HG03280 (cell line): ENCODE measurements at regions not wholly inside any gene's neighbourhood (a gene's known extent, or its start where the extent isn't known, plus 50 kb on each side); places are given as distances from the start of the nearest gene placed in this dataset.

Experiments
- ATAC-seq: cut with Tn5 transposase; IDR thresholded peaks from one replicate; pipeline ENCODE4 v1.9.1; 2021; ENCODE audit warnings: mild to moderate bottlenecking, moderate library complexity; ENCODE audit not compliant: unreplicated experiment

- ATAC-seq = no peak
Measured at GRCh38 chr14:101224356-101225156, 321.0 kb upstream of the RTL1 start.

- no peak for ATAC-seq
Measured at GRCh38 chr14:101225157-101226152, 321.9 kb upstream of the RTL1 start.

GRCh38 chr14:101226265-101226602, 322.7 kb upstream of the RTL1 start:
- no peak for ATAC-seq

GRCh38 chr14:101226603-101227425, 323.3 kb upstream of the RTL1 start:
- ATAC-seq = no peak

GRCh38 chr14:101227611-101228594, 324.4 kb upstream of the RTL1 start:
- no peak for ATAC-seq

- ATAC-seq = no peak
Measured at GRCh38 chr14:101228949-101229541, 325.5 kb upstream of the RTL1 start.

- no peak for ATAC-seq
Measured at GRCh38 chr14:101229666-101230065, 326.1 kb upstream of the RTL1 start.

- no peak for ATAC-seq
Measured at GRCh38 chr14:101230161-101230850, 326.8 kb upstream of the RTL1 start.

- ATAC-seq = no peak
Measured at GRCh38 chr14:101230851-101231550, 327.5 kb upstream of the RTL1 start.

GRCh38 chr14:101231828-101232227, 328.3 kb upstream of the RTL1 start:
- ATAC-seq = no peak

- no peak for ATAC-seq
Measured at GRCh38 chr14:101232340-101233020, 328.8 kb upstream of the DIO3 start.

GRCh38 chr14:101233021-101233366, 328.3 kb upstream of the DIO3 start:
- ATAC-seq = no peak

- ATAC-seq = no peak
Measured at GRCh38 chr14:101233391-101233790, 327.9 kb upstream of the DIO3 start.

GRCh38 chr14:101233808-101234207, 327.5 kb upstream of the DIO3 start:
- no peak for ATAC-seq

- ATAC-seq = no peak
Measured at GRCh38 chr14:101234244-101234937, 326.9 kb upstream of the DIO3 start.

GRCh38 chr14:101234999-101235334, 326.3 kb upstream of the DIO3 start:
- ATAC-seq = no peak

- no peak for ATAC-seq
Measured at GRCh38 chr14:101235335-101236103, 325.8 kb upstream of the DIO3 start.
